Left ventricle myocardium inferior (tissue), 1 donor: ENCODE measurements at regions not wholly inside any gene's neighbourhood (a gene's known extent, or its start where the extent isn't known, plus 50 kb on each side); places are given as distances from the start of the nearest gene placed in this dataset.

Experiments used
- DNase-seq: peaks from one replicate; pipeline ENCODE4 v3.0.0-alpha.2; 2020
- H3K27ac ChIP-seq: fragments of 200-600 bp; replicated peaks from 2 replicates; pipeline ENCODE4 v1.8.0; 2021
- H3K27me3 ChIP-seq: fragments of 200-600 bp; 2 replicates; pipeline ENCODE4 v1.8.0; 2021; ENCODE audit warnings: low read depth
- H3K36me3 ChIP-seq: fragments of 200-600 bp; 2 replicates; pipeline ENCODE4 v1.8.0; 2021
- H3K4me1 ChIP-seq: fragments of 200-600 bp; 2 replicates; pipeline ENCODE4 v1.8.0; 2021
- H3K4me3 ChIP-seq: fragments of 200-600 bp; 2 replicates; pipeline ENCODE4 v1.8.0; 2021; ENCODE audit warnings: mild to moderate bottlenecking, moderate library complexity
- H3K9me3 ChIP-seq: fragments of 200-600 bp; replicated peaks from 2 replicates; pipeline ENCODE4 v1.8.0; 2021
- intact Hi-C: fragments of 100-400 bp; cut with micrococcal nuclease; formaldehyde crosslinking; loops from one replicate; pipeline ENCODE4 v1.11.0; 2022
- TF ChIP-seq, protein P1 (sequence below): fragments of 200-600 bp; IDR thresholded peaks from 2 replicates; pipeline ENCODE4 v1.8.0; 2021; ENCODE audit warnings: antibody characterized with exemption, mild to moderate bottlenecking, borderline replicate concordance
- donor health status: DM: no; HTN: yes; CAD: no; lungs with severe emphysema.

DNA sequence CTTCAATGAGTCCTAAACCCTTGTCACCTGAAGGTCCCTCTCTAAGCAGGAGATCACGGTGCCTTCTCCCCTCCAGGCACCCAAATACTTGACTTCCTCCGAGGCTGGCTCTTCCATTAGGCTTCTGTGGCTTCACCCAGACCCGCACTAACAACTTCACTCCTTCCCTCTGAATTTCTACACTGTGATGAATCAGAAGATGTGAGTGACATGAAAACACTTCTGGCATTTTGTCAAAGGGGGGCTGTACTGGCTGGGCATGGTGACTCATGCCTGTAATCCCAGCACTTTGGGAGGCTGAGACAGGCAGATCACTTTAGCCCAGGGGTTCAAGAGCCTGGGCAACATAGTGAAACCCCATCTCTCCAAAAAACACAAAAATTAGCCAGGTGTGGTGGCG is 72.6 kb upstream of the CNEP1R1 start:
- Histone ChIP-seq H3K27ac (no peak overlapping the region), H3K4me3 (no peak overlapping the region), H3K4me1 (no peaks in the 10 kb centered on the region), H3K27me3 (peaks cover 25% of the 10 kb centered on the region), H3K9me3 (no peaks in the 10 kb centered on the region), H3K36me3 (no peaks in the 10 kb centered on the region)
- DNase-seq: no peak
- TF ChIP-seq, protein P1, sequence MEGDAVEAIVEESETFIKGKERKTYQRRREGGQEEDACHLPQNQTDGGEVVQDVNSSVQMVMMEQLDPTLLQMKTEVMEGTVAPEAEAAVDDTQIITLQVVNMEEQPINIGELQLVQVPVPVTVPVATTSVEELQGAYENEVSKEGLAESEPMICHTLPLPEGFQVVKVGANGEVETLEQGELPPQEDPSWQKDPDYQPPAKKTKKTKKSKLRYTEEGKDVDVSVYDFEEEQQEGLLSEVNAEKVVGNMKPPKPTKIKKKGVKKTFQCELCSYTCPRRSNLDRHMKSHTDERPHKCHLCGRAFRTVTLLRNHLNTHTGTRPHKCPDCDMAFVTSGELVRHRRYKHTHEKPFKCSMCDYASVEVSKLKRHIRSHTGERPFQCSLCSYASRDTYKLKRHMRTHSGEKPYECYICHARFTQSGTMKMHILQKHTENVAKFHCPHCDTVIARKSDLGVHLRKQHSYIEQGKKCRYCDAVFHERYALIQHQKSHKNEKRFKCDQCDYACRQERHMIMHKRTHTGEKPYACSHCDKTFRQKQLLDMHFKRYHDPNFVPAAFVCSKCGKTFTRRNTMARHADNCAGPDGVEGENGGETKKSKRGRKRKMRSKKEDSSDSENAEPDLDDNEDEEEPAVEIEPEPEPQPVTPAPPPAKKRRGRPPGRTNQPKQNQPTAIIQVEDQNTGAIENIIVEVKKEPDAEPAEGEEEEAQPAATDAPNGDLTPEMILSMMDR: no peak
- intact Hi-C loops: no loop called here

DNA sequence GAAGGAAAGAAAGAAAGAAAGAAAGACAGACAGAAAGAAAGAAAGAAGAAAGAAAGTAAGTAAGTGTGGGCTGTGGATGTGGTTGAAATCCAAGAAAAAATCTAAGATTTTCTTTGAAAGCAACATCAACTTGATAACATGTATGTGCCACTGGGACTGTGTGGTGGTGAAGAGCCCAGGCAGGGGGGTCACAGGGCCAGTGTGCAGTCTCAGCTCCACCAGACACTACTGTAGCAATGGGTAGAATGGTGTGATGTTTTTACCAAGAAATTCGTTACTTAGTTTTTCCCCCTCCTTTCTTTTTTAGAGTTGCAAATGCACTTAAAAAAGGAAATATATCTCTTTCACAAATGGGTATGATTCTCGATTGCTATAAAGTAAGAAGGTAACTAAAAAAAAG is 71.9 kb upstream of the CNEP1R1 start:
- H3K27me3 ChIP-seq: peaks cover 18% of the 10 kb centered on the region
- H3K4me1 ChIP-seq: no peaks in the 10 kb centered on the region
- no peak for DNase-seq
- no peak overlapping the region for H3K27ac ChIP-seq
- H3K9me3 ChIP-seq: no peaks in the 10 kb centered on the region
- H3K36me3 ChIP-seq: no peaks in the 10 kb centered on the region
- intact Hi-C loops: no loop called here
- H3K4me3 ChIP-seq: no peak overlapping the region
- TF ChIP-seq, protein P1: no peak

DNA sequence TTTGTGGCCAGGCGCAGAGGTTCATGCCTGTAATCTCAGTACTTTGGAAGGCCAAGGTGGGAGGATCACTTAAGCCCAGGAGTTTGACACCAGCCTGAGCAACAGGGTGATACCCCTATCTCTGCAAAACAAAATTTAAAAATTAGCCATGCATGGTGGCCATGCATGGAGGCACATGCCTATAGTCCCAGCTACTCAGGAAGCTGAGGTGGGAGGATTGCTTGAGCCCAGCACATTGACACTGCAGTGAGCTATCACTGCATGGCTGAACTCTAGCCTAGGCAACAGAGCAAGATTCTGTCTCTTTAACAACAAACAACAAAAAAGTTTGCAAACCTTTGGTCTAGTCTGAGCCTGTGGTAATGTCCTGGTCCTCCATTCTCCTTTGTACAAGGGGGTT is 69.2 kb upstream of the CNEP1R1 start:
- TF ChIP-seq, protein P1: no peak

DNA sequence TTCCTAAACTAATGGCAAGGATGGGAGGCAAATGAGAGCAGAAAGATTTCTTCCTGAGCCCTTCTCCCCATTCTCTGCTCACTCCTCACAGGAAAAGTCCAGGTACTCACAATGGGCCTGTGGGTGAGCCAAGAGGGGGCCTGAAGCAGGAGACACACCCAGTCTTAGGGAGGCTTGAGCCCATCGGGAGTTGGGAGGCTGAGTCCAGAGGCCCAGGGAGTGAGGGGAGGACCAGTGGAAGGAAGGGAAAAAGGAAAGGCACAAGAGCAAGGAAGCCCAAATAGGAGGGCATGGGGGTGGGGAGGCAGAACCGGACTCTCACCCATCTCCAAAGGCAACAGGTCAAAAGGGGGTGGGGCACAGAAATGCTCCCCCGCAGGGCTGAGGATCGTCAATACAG is 68.1 kb upstream of the CNEP1R1 start:
- Histone ChIP-seq H3K4me3 (no peak overlapping the region), H3K9me3 (no peaks in the 10 kb centered on the region), H3K27ac (no peak overlapping the region), H3K36me3 (no peaks in the 10 kb centered on the region), H3K27me3 (peaks cover 10% of the 10 kb centered on the region), H3K4me1 (no peaks in the 10 kb centered on the region)
- TF ChIP-seq, protein P1: no peak
- DNase-seq: no peak
- intact Hi-C loops: no loop called here

More for the DNA sequence above, 69.2 kb upstream of the CNEP1R1 start:
- Histone ChIP-seq H3K4me1 (no peaks in the 10 kb centered on the region), H3K27me3 (peaks cover 9% of the 10 kb centered on the region), H3K36me3 (no peaks in the 10 kb centered on the region), H3K4me3 (no peak overlapping the region), H3K9me3 (no peaks in the 10 kb centered on the region), H3K27ac (no peak overlapping the region)
- intact Hi-C loops: no loop called here
- DNase-seq: no peak

DNA sequence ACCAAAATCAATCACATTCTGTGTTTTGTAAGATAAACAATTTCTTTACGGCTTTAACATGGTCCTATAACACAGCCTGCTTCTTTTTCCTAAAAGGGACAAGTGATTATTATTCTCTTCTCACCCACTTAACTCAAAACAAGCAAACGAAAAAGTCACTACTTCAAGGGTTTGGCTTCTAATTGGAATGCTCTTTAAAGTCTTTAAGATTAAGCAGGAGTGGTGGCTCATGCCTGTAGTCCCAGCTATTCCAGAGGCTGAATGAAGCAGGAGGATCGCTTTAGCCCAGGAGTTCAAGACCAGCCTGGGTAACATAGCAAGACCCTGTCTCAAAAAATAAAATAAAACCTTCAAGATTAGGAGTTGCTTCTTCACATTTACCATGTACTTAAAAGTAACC is 66.6 kb upstream of the CNEP1R1 start:
- no peak overlapping the region for H3K27ac ChIP-seq
- no peak for DNase-seq
- H3K36me3 ChIP-seq: no peaks in the 10 kb centered on the region
- H3K27me3 ChIP-seq: peaks cover 24% of the 10 kb centered on the region
- TF ChIP-seq, protein P1: no peak
- H3K4me1 ChIP-seq: no peaks in the 10 kb centered on the region
- no peaks in the 10 kb centered on the region for H3K9me3 ChIP-seq
- no peak overlapping the region for H3K4me3 ChIP-seq
- intact Hi-C loops: no loop called here
